ENCODE measurements at regions not wholly inside any gene's neighbourhood (a gene's known extent, or its start where the extent isn't known, plus 50 kb on each side); places are given as distances from the start of the nearest gene placed in this dataset.

DNA sequence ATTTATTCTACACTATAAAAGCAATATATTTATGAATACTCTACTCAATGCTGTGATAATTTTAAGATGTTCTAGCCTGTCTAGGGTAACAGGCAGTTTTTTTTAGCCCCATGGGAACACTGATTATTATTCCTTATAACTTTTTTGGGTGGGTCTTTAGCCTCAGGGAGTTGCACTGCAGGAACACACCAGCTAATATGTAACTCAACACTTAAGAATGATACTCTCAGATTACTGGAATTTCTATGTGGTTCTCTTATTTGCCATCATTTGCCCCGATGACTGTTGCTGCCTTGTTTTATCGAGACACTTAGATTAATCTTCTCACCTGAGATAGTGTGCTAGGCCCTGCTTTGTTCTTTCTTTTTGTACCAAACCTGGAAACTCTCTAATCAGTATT lies 396.9 kb upstream of the SLITRK1 start:
- Histone ChIP-seq H3K79me2 (ENCODE audit: insufficient read depth, low read length) (no peaks in the 10 kb centered on the region), H3K27me3 (ENCODE audit: insufficient read depth, low read length) (no peaks in the 10 kb centered on the region), H3K4me3 (ENCODE audit: insufficient read depth, low read depth, low read length) (no peak overlapping the region), H3K4me1 (ENCODE audit: insufficient read depth, low read length) (no peaks in the 10 kb centered on the region), H4K20me1 (ENCODE audit: insufficient read depth, low read length) (no peaks in the 10 kb centered on the region), H3K36me3 (ENCODE audit: insufficient read depth, low read length) (no peaks in the 10 kb centered on the region), H3K4me2 (ENCODE audit: low read length) (no peak overlapping the region), H2AFZ (ENCODE audit: low read depth, low read length) (no peak overlapping the region), H3K27ac (ENCODE audit: low read depth, low read length) (no peak overlapping the region), H3K9ac (ENCODE audit: low read length) (no peak overlapping the region), H3K9me3 (ENCODE audit: insufficient read depth, low read depth, low read length) (no peaks in the 10 kb centered on the region)
- Mint-ChIP-seq H3K27me3 (ENCODE audit: low read depth, unreplicated experiment) (no peaks in the 10 kb centered on the region), H3K36me3 (ENCODE audit: low read depth, unreplicated experiment) (no peaks in the 10 kb centered on the region), H3K4me1 (ENCODE audit: low read depth, unreplicated experiment) (peaks cover 4% of the 10 kb centered on the region), H3K4me3 (ENCODE audit: unreplicated experiment) (no peak overlapping the region), H3K27ac (ENCODE audit: unreplicated experiment) (no peak overlapping the region), H3K9me3 (ENCODE audit: unreplicated experiment) (no peaks in the 10 kb centered on the region)
- FAIRE-seq (no peak), DNase-seq (ENCODE audit: low read depth) (peak; percentile 35)
- TF ChIP-seq, protein P1, sequence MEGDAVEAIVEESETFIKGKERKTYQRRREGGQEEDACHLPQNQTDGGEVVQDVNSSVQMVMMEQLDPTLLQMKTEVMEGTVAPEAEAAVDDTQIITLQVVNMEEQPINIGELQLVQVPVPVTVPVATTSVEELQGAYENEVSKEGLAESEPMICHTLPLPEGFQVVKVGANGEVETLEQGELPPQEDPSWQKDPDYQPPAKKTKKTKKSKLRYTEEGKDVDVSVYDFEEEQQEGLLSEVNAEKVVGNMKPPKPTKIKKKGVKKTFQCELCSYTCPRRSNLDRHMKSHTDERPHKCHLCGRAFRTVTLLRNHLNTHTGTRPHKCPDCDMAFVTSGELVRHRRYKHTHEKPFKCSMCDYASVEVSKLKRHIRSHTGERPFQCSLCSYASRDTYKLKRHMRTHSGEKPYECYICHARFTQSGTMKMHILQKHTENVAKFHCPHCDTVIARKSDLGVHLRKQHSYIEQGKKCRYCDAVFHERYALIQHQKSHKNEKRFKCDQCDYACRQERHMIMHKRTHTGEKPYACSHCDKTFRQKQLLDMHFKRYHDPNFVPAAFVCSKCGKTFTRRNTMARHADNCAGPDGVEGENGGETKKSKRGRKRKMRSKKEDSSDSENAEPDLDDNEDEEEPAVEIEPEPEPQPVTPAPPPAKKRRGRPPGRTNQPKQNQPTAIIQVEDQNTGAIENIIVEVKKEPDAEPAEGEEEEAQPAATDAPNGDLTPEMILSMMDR (IDR thresholded peaks at IDR 0.05; ENCODE audit: insufficient read depth, low read depth, low read length) = no peak
- no peak for TF ChIP-seq EZH2 (IDR thresholded peaks at IDR 0.05; ENCODE audit: insufficient read depth, low read length)

DNA sequence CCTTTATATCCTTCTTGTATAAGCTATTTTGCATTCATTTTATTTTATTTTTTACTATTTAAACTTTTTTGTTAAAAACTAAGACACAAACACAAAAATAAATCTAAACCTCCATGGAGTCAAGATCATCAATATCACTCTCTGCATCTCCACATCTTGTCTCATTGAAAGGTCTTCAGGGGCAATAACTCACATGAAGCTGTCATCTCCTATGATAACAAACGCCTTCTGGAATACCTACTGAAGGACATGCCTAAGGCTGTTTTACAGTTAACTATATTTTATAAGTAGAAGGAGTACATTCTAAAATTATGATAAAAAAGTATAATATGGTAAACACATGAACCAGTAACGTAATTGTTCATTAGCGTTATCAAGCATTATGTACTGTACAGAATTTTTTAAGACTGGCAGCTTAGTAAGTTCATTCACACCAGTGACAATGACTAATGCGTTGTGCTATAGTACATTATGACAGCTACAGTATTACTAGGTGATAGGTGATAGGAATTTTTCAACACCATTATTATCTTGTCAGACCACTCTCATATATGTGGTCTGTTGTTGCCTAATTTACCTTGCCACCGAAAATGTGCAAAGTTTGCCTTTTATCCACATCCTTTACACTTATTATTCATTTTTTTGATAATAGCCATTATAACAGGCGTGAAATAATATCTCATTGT lies 390.7 kb upstream of the SLITRK1 start:
- Mint-ChIP-seq H3K27ac (ENCODE audit: unreplicated experiment) (no peak overlapping the region), H3K4me1 (ENCODE audit: low read depth, unreplicated experiment) (no peaks in the 10 kb centered on the region), H3K9me3 (ENCODE audit: unreplicated experiment) (no peaks in the 10 kb centered on the region), H3K4me3 (ENCODE audit: unreplicated experiment) (no peak overlapping the region), H3K36me3 (ENCODE audit: low read depth, unreplicated experiment) (no peaks in the 10 kb centered on the region), H3K27me3 (ENCODE audit: low read depth, unreplicated experiment) (no peaks in the 10 kb centered on the region)
- TF ChIP-seq, protein P1 (IDR thresholded peaks at IDR 0.05; ENCODE audit: insufficient read depth, low read depth, low read length) = no peak
- H4K20me1 ChIP-seq (ENCODE audit: insufficient read depth, low read length) = no peaks in the 10 kb centered on the region
- FAIRE-seq = peak; percentile 17
- DNase-seq (ENCODE audit: low read depth) = no peak
- no peaks in the 10 kb centered on the region for H3K79me2 ChIP-seq (ENCODE audit: insufficient read depth, low read length)
- H3K4me2 ChIP-seq (ENCODE audit: low read length) = no peak overlapping the region
- H3K36me3 ChIP-seq (ENCODE audit: insufficient read depth, low read length) = no peaks in the 10 kb centered on the region
- H3K4me3 ChIP-seq (ENCODE audit: insufficient read depth, low read depth, low read length) = no peak overlapping the region
- H3K27ac ChIP-seq (ENCODE audit: low read depth, low read length) = no peak overlapping the region
- no peaks in the 10 kb centered on the region for H3K27me3 ChIP-seq (ENCODE audit: insufficient read depth, low read length)
- H2AFZ ChIP-seq (ENCODE audit: low read depth, low read length) = no peak overlapping the region
- H3K4me1 ChIP-seq (ENCODE audit: insufficient read depth, low read length) = no peaks in the 10 kb centered on the region
- no peak overlapping the region for H3K9ac ChIP-seq (ENCODE audit: low read length)
- no peaks in the 10 kb centered on the region for H3K9me3 ChIP-seq (ENCODE audit: insufficient read depth, low read depth, low read length)

DNA sequence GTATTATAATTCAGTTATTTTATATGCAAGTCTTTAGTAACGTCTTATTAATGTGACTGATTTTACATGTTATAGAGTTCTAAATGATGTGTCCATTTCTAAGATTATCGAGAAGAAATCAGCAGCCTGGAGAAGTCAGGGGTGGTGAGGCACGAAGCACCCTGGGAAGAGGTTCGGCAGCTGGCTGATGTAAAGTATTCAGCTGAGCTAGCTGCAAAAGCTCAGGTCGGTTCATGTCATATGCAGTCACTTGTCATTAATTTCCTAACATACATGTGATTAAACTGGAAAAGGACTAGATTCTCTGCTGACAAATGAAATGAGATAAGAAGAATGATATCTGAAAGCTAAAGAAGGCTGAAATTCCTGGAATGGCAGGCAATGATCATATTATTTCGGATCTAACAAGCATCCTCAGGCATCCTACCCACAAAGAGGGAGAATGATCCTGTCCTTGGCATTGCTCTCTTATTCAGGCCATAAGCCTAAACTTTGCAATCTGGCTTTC lies 383.0 kb upstream of the SLITRK1 start:
- no peak for FAIRE-seq
- H3K27me3 Mint-ChIP-seq (ENCODE audit: low read depth, unreplicated experiment) = peaks cover 2% of the 10 kb centered on the region
- no peak for TF ChIP-seq EZH2 (IDR thresholded peaks at IDR 0.05; ENCODE audit: insufficient read depth, low read length)
- TF ChIP-seq, protein P1 (IDR thresholded peaks at IDR 0.05; ENCODE audit: insufficient read depth, low read depth, low read length) = no peak
- H3K36me3 Mint-ChIP-seq (ENCODE audit: low read depth, unreplicated experiment) = no peaks in the 10 kb centered on the region
- Histone ChIP-seq H3K79me2 (ENCODE audit: insufficient read depth, low read length) (no peaks in the 10 kb centered on the region), H3K27ac (ENCODE audit: low read depth, low read length) (no peak overlapping the region), H3K36me3 (ENCODE audit: insufficient read depth, low read length) (no peaks in the 10 kb centered on the region), H4K20me1 (ENCODE audit: insufficient read depth, low read length) (no peaks in the 10 kb centered on the region), H3K4me3 (ENCODE audit: insufficient read depth, low read depth, low read length) (no peak overlapping the region), H3K4me2 (ENCODE audit: low read length) (no peak overlapping the region), H3K9ac (ENCODE audit: low read length) (no peak overlapping the region), H2AFZ (ENCODE audit: low read depth, low read length) (no peak overlapping the region), H3K27me3 (ENCODE audit: insufficient read depth, low read length) (no peaks in the 10 kb centered on the region), H3K9me3 (ENCODE audit: insufficient read depth, low read depth, low read length) (no peaks in the 10 kb centered on the region), H3K4me1 (ENCODE audit: insufficient read depth, low read length) (no peaks in the 10 kb centered on the region)
- no peaks in the 10 kb centered on the region for H3K9me3 Mint-ChIP-seq (ENCODE audit: unreplicated experiment)
- no peak overlapping the region for H3K27ac Mint-ChIP-seq (ENCODE audit: unreplicated experiment)
- H3K4me1 Mint-ChIP-seq (ENCODE audit: low read depth, unreplicated experiment) = no peaks in the 10 kb centered on the region
- DNase-seq (ENCODE audit: low read depth) = no peak
- no peak overlapping the region for H3K4me3 Mint-ChIP-seq (ENCODE audit: unreplicated experiment)

Data from astrocyte (in vitro differentiated cells and primary cell).